Mucosa of rectum (tissue), 2 donors: ENCODE measurements at regions not wholly inside any gene's neighbourhood (a gene's known extent, or its start where the extent isn't known, plus 50 kb on each side); places are given as distances from the start of the nearest gene placed in this dataset.
"Not testable (repeated sequence)": the region's sequence is repeated elsewhere in the genome, so short reads cannot be mapped to it uniquely, and the experiment has no call there.

Experiments used
- H3K27ac ChIP-seq, 2 donors: one replicate each; pipeline ENCODE4 v1.7.0; 2013; ENCODE audit warnings: inconsistent platforms in 2 of 2, low read depth in 2 of 2, low read length in 2 of 2
- H3K27me3 ChIP-seq, 2 donors: one replicate each; pipeline ENCODE4 v1.7.0; 2013; ENCODE audit warnings: low read length in 2 of 2; ENCODE audit not compliant: control insufficient read depth in 2 of 2, insufficient read depth in 2 of 2
- H3K36me3 ChIP-seq, 2 donors: one replicate each; pipeline ENCODE4 v1.7.0; 2013; ENCODE audit warnings: low read length in 2 of 2; ENCODE audit not compliant: control insufficient read depth in 2 of 2, insufficient read depth in 2 of 2
- H3K4me1 ChIP-seq, 2 donors: one replicate each; pipeline ENCODE4 v1.7.0; 2013; ENCODE audit warnings: low read length in 2 of 2, mild to moderate bottlenecking in 1 of 2; ENCODE audit not compliant: control insufficient read depth in 2 of 2, insufficient read depth in 2 of 2
- H3K4me3 ChIP-seq, 2 donors: one replicate each; pipeline ENCODE4 v1.7.0; 2013; ENCODE audit warnings: low read length in 2 of 2
- H3K9ac ChIP-seq, 2 donors: one replicate each; pipeline ENCODE4 v1.7.0; 2013; ENCODE audit warnings: low read length in 2 of 2, low read depth in 1 of 2, mild to moderate bottlenecking in 1 of 2
- H3K9me3 ChIP-seq, 2 donors: one replicate each; pipeline ENCODE4 v1.7.0; 2013; ENCODE audit warnings: low read length in 2 of 2; ENCODE audit not compliant: control insufficient read depth in 2 of 2
- donor health status: healthy.
- donor health status: Normal muscosa, but diverticular disease.

GRCh38 chr9:32161209-32161608 is 223.2 kb upstream of the ACO1 start:
- H3K9ac ChIP-seq, result no peak overlapping the region
- no peaks in the 10 kb centered on the region for H3K27me3 ChIP-seq
- no peaks in the 10 kb centered on the region for H3K9me3 ChIP-seq
- H3K27ac ChIP-seq, result no peak overlapping the region
- no peak overlapping the region for H3K4me3 ChIP-seq
- H3K36me3 ChIP-seq, result no peaks in the 10 kb centered on the region
- no peaks in the 10 kb centered on the region for H3K4me1 ChIP-seq

- Histone ChIP-seq H3K9ac (no peak overlapping the region), H3K9me3 (no peaks in the 10 kb centered on the region), H3K4me3 (no peak overlapping the region), H3K4me1 (no peaks in the 10 kb centered on the region), H3K36me3 (no peaks in the 10 kb centered on the region), H3K27me3 (no peaks in the 10 kb centered on the region), H3K27ac (no peak overlapping the region)
Observed at GRCh38 chr9:32161720-32162119, 222.7 kb upstream of the ACO1 start.

DNA sequence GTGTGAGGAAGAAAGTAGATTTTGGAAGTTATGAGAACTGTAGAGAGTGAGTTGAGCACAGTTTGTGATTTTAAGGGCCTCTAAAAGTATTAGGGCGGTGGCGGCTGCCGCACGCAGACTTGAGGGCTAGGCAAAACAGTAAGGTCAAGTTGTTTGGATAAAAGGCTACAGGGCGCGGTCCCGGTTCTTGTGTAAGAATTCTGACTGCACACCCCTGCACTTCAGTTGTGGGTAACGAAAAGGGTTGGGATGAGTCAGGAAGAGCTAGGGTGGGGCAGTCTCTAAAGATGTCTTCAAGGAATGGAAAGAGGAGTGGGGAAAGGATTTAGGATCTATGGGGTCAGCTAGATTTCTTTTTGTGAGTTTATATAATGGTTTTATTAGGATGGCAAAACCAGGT is 218.1 kb upstream of the ACO1 start:
- not testable (repeated sequence) for H3K9me3 ChIP-seq, H3K27me3 ChIP-seq, H3K4me3 ChIP-seq, H3K9ac ChIP-seq, H3K36me3 ChIP-seq, H3K27ac ChIP-seq, H3K4me1 ChIP-seq

GRCh38 chr9:32171339-32171738 is 213.1 kb upstream of the ACO1 start:
- no peaks in the 10 kb centered on the region for H3K36me3 ChIP-seq
- no peak overlapping the region for H3K9ac ChIP-seq
- no peak overlapping the region for H3K4me3 ChIP-seq
- H3K27me3 ChIP-seq, result no peaks in the 10 kb centered on the region
- no peaks in the 10 kb centered on the region for H3K4me1 ChIP-seq
- no peak overlapping the region for H3K27ac ChIP-seq
- no peaks in the 10 kb centered on the region for H3K9me3 ChIP-seq

- no peak overlapping the region for H3K4me3 ChIP-seq
- no peaks in the 10 kb centered on the region for H3K9me3 ChIP-seq
- no peaks in the 10 kb centered on the region for H3K4me1 ChIP-seq
- H3K27ac ChIP-seq, result no peak overlapping the region
- no peaks in the 10 kb centered on the region for H3K36me3 ChIP-seq
- H3K9ac ChIP-seq, result no peak overlapping the region
- no peaks in the 10 kb centered on the region for H3K27me3 ChIP-seq
Observed at GRCh38 chr9:32172256-32172655, 212.2 kb upstream of the ACO1 start.

DNA sequence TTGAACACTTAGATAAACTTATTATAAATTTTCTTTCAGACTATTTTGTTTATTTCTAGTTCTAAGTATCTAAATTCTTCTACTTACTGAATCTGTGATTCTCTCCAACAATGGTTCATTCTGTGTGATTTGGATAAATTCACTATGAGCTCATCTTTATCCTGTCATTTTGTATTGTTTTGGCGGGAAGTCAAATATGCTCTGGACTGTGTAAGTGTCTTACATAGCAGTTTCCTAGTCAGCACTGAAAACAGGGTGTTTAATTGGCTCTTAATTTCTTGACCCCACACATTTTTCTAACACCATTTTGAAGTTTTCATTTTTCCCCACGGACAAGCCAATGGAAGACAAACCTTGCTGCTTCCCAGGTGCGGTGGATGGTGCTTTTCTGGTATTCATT is 207.0 kb upstream of the ACO1 start:
- no peak overlapping the region for H3K4me3 ChIP-seq
- H3K27me3 ChIP-seq, result no peaks in the 10 kb centered on the region

GRCh38 chr9:32180597-32180996 is 203.8 kb upstream of the ACO1 start:
- Histone ChIP-seq H3K4me3 (no peak overlapping the region), H3K4me1 (no peaks in the 10 kb centered on the region), H3K27ac (no peak overlapping the region), H3K9me3 (no peaks in the 10 kb centered on the region), H3K36me3 (no peaks in the 10 kb centered on the region), H3K9ac (no peak overlapping the region), H3K27me3 (no peaks in the 10 kb centered on the region)

More for the DNA sequence above, 207.0 kb upstream of the ACO1 start:
- H3K9me3 ChIP-seq, result no peaks in the 10 kb centered on the region
- H3K4me1 ChIP-seq, result no peaks in the 10 kb centered on the region
- H3K9ac ChIP-seq, result no peak overlapping the region
- H3K27ac ChIP-seq, result no peak overlapping the region
- H3K36me3 ChIP-seq, result no peaks in the 10 kb centered on the region

DNA sequence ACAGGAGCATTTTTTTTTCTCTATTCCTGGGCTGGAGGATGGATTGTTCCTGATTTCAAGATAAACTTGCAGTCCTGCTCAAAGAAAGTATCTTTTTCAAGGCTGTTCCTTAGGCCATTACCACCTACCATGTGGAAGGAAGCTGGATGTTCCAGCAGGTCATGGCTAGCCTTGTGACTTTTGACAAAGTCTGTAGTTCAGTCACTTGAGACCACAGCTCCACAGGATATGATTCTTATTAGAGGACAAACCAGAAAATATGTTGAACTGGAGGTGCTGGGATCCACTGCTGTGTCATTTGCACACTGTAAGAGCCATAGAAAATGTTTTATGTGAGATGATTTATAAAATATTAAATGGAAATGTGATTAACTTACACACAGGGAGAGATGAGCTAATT is 184.2 kb upstream of the ACO1 start:
- no peak overlapping the region for H3K27ac ChIP-seq
- no peak overlapping the region for H3K9ac ChIP-seq
- H3K4me3 ChIP-seq, result no peak overlapping the region
- H3K4me1 ChIP-seq, result no peaks in the 10 kb centered on the region
- no peaks in the 10 kb centered on the region for H3K36me3 ChIP-seq
- H3K9me3 ChIP-seq, result no peaks in the 10 kb centered on the region
- H3K27me3 ChIP-seq, result no peaks in the 10 kb centered on the region

GRCh38 chr9:32200896-32201295 is 183.5 kb upstream of the ACO1 start:
- Histone ChIP-seq H3K36me3 (no peaks in the 10 kb centered on the region), H3K4me3 (no peak overlapping the region), H3K27me3 (no peaks in the 10 kb centered on the region), H3K9me3 (no peaks in the 10 kb centered on the region), H3K4me1 (no peaks in the 10 kb centered on the region), H3K9ac (no peak overlapping the region), H3K27ac (no peak overlapping the region)

DNA sequence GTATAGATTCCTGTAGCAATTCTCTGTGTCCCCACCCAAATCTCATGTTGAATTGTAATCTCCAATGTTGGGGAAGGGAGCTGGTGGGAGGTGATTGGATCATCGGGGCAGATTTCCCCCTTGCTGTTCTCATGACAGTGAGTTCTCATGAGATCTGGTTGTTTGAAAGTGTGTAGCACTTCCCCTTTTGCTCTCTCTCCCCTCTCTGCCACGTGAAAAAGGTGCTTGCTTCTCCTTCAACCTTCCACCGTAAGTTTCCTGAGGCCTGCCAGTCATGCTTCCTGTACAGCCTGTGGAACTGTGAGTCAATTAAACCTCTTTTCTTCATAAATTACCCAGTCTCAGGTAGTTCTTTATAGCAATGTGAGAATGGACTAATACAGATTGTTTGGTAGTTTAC is 175.3 kb upstream of the ACO1 start:
- H3K9ac ChIP-seq, H3K36me3 ChIP-seq, H3K4me1 ChIP-seq, H3K9me3 ChIP-seq, H3K27ac ChIP-seq, H3K27me3 ChIP-seq, H3K4me3 ChIP-seq: not testable (repeated sequence)

- Histone ChIP-seq H3K36me3 (no peaks in the 10 kb centered on the region), H3K27me3 (no peaks in the 10 kb centered on the region), H3K4me1 (no peaks in the 10 kb centered on the region), H3K4me3 (no peak overlapping the region), H3K9me3 (no peaks in the 10 kb centered on the region), H3K9ac (no peak overlapping the region), H3K27ac (no peak overlapping the region)
Observed at GRCh38 chr9:32218100-32218767, 166.2 kb upstream of the ACO1 start.
